Kidney (tissue), 13 donors: ENCODE measurements at regions not wholly inside any gene's neighbourhood (a gene's known extent, or its start where the extent isn't known, plus 50 kb on each side); places are given as distances from the start of the nearest gene placed in this dataset.

Source experiments
- DNase-seq, 5 donors: peaks; one replicate each; pipeline ENCODE4 v3.0.0-alpha.2; 2013 to 2020
- FAIRE-seq: peaks from 2 replicates; lab custom pipeline; 2012; peaks lifted over from hg19 to GRCh38; lab: Jason Lieb, UNC
- H3K27ac ChIP-seq, 2 donors: one replicate each; pipeline ENCODE4 v1.7.0; 2013; ENCODE audit warnings: low read depth in 2 of 2, low read length in 2 of 2, inconsistent platforms in 1 of 2
- H3K27me3 ChIP-seq: one replicate; pipeline ENCODE4 v1.7.1; 2013; ENCODE audit warnings: low read length, inconsistent platforms; ENCODE audit not compliant: control insufficient read depth, insufficient read depth
- H3K36me3 ChIP-seq, 3 donors: one replicate each; pipeline versions ENCODE4 v1.7.0 to v1.7.1; 2013; ENCODE audit warnings: low read length in 3 of 3, control low read depth in 1 of 3, inconsistent platforms in 1 of 3; ENCODE audit not compliant: insufficient read depth in 3 of 3, control insufficient read depth in 2 of 3
- H3K4me1 ChIP-seq, 3 donors: one replicate each; pipeline versions ENCODE4 v1.7.0 to v1.7.1; 2013; ENCODE audit warnings: low read length in 3 of 3, inconsistent platforms in 1 of 3, low read depth in 1 of 3; ENCODE audit not compliant: control insufficient read depth in 2 of 3, insufficient read depth in 2 of 3
- H3K4me3 ChIP-seq, 3 donors: one replicate each; pipeline versions ENCODE4 v1.7.0 to v1.8.1; 2013; ENCODE audit warnings: low read length in 3 of 3, control low read depth in 1 of 3, inconsistent platforms in 1 of 3
- H3K9ac ChIP-seq, 3 donors: one replicate each; pipeline versions ENCODE4 v1.7.0 to v1.7.1; 2013; ENCODE audit warnings: low read length in 3 of 3, control low read depth in 1 of 3, inconsistent platforms in 1 of 3
- H3K9me3 ChIP-seq, 3 donors: one replicate each; pipeline versions ENCODE4 v1.7.0 to v1.7.1; 2013; ENCODE audit warnings: low read length in 3 of 3, control low read depth in 1 of 3, inconsistent platforms in 1 of 3; ENCODE audit not compliant: control insufficient read depth in 2 of 3, insufficient read depth in 1 of 3
- CTCF ChIP-seq: IDR thresholded peaks from 3 replicates; pipeline ENCODE4 v1.5.1; 2012; ENCODE audit warnings: mild to moderate bottlenecking, moderate library complexity, borderline replicate concordance; ENCODE audit not compliant: insufficient read depth; ENCODE audit errors: extremely low read depth
- intact Hi-C: fragments of 100-400 bp; cut with DNase I; formaldehyde crosslinking; loops from one replicate; pipeline ENCODE4 v1.11.1; 2022
- donor health status: control.
- donor health status: control.
- donor health status: control.
- donor health status: control.
- donor health status: control.
- donor health status: DM: yes; HTN: yes; CAD: no.
- donor health status: Normal renal cell carcinoma (clear cell type).

DNA sequence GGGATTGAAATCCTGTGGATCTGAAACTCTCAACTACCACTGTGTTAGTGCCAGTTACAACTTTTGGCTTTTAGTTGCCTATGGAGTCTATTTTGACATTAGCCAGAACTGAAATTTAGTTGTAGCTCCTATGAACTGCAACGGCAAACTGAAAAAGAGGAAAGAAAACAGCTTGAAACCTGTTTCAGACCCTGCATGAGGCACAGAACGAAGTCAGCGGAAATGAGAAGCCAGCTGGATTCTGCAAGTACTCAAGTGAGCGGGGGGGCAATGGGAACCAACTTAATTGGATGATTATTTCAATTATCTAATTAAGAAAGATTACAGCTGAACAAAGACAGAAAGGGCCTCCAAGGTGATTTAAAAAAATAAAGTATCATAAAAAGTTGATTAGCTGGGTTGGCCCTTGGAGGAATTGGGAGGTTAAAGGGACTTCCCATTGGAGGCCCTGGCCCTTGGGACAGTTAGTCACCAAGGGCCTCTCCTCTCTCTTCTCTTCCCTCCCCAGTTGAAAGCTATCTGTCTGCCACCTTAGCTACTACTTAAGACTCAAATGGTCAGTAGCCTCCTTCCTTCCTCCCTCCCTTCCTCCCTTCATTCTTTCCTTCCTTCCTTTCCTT lies 352.1 kb downstream of the SHQ1 start:
- H3K27me3 ChIP-seq = no peaks in the 10 kb centered on the region
- H3K9me3 ChIP-seq = no peaks in the 10 kb centered on the region
- no peaks in the 10 kb centered on the region for H3K4me1 ChIP-seq
- DNase-seq = peak in 1 of 5 donors; percentile 67
- intact Hi-C loops = no loop called here
- H3K9ac ChIP-seq = no peak overlapping the region
- FAIRE-seq = no peak
- no peak for TF ChIP-seq CTCF
- no peak overlapping the region for H3K27ac ChIP-seq
- no peak overlapping the region for H3K4me3 ChIP-seq
- H3K36me3 ChIP-seq = no peaks in the 10 kb centered on the region

GRCh38 chr3:72494626-72495025 lies 353.6 kb downstream of the SHQ1 start:
- FAIRE-seq (no peak), DNase-seq (no peak)
- no peak overlapping the region for H3K9ac ChIP-seq
- no peaks in the 10 kb centered on the region for H3K36me3 ChIP-seq
- TF ChIP-seq CTCF = no peak
- H3K27me3 ChIP-seq = no peaks in the 10 kb centered on the region
- H3K4me1 ChIP-seq = no peaks in the 10 kb centered on the region
- H3K27ac ChIP-seq = no peak overlapping the region
- no peaks in the 10 kb centered on the region for H3K9me3 ChIP-seq
- intact Hi-C loops = no loop called here
- no peak overlapping the region for H3K4me3 ChIP-seq

DNA sequence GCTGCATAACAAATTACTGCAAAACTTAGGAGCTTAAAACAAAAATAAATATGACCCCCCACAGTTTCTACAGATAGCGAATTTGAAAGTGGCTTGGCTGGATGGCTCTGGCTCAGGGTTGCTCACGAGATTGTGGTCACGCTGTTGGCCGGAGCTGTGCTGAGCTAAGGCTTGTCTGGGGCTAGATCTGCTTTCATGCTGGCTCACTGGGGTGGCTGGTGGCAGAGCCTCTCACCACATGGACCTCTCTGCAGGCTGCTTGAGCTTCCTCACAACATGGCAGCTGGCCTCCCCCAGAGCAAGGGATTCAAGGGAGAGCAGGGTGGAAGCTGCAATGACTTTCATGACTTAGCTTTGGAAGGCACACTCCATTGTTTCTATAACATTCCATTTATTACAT lies 354.1 kb downstream of the SHQ1 start:
- FAIRE-seq (no peak), DNase-seq (no peak)
- no peak for TF ChIP-seq CTCF
- Histone ChIP-seq H3K36me3 (no peaks in the 10 kb centered on the region), H3K27ac (no peak overlapping the region), H3K4me1 (no peaks in the 10 kb centered on the region), H3K27me3 (no peaks in the 10 kb centered on the region), H3K4me3 (no peak overlapping the region), H3K9me3 (no peaks in the 10 kb centered on the region), H3K9ac (no peak overlapping the region)
- intact Hi-C loops = no loop called here

DNA sequence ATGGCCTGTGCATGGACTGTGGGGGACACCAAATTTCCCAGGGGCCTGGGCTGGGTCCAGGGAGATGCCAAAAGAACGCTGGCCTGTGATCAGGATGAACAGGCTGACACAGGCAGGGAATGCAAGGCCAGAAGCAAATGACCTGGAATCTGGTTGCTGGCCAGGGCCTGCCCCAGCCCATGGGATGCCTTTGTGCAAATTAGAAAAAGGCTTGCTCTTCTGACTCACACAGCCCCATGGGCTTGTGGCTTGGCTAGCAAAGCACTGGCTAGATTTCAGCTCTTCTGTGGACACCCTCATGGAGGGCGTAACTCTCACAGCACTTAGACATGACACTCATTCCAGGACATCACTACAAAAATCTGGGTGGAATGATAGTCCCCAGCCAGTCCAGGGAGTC lies 356.0 kb downstream of the SHQ1 start:
- intact Hi-C loops = no loop called here
- DNase-seq = peak in 1 of 5 donors; percentile 84
- Histone ChIP-seq H3K4me1 (no peaks in the 10 kb centered on the region), H3K9me3 (no peaks in the 10 kb centered on the region), H3K4me3 (no peak overlapping the region), H3K27ac (no peak overlapping the region), H3K9ac (no peak overlapping the region), H3K36me3 (no peaks in the 10 kb centered on the region), H3K27me3 (no peaks in the 10 kb centered on the region)
- no peak for TF ChIP-seq CTCF
- no peak for FAIRE-seq
